ENCODE measurements at regions not wholly inside any gene's neighbourhood (a gene's known extent, or its start where the extent isn't known, plus 50 kb on each side); places are given as distances from the start of the nearest gene placed in this dataset.

GRCh38 chr13:103926118-103926517, 859.9 kb upstream of the SLC10A2 start (continued):
- TF ChIP-seq ZNF148 (tag by site-specific recombination; IDR thresholded peaks at IDR 0.05; ENCODE audit: borderline replicate concordance) (no peak), ZSCAN18 (tag by site-specific recombination; IDR thresholded peaks at IDR 0.05) (no peak), ZNF776 (tag by site-specific recombination; IDR thresholded peaks at IDR 0.05; ENCODE audit: borderline replicate concordance) (no peak)

- Histone ChIP-seq H3K4me3 (ENCODE audit: low read depth, low read length) (no peak overlapping the region), H3K9me3 (ENCODE audit: control insufficient read depth, insufficient read depth, low read depth, low read length) (no peaks in the 10 kb centered on the region), H3K4me1 (ENCODE audit: control insufficient read depth, insufficient read depth, low read length) (no peaks in the 10 kb centered on the region), H3K27ac (ENCODE audit: extremely low read depth, low read depth, low read length) (no peak overlapping the region), H3K36me3 (ENCODE audit: control insufficient read depth in 2 of 2, insufficient read depth in 1 of 2, low read length in 2 of 2) (no peaks in the 10 kb centered on the region)
- no peak for TF ChIP-seq ZNF707 (tag by site-specific recombination; IDR thresholded peaks at IDR 0.05)
- no peak for TF ChIP-seq ZNF155 (tag by site-specific recombination; IDR thresholded peaks at IDR 0.05)
- TF ChIP-seq ZNF76 (tag by site-specific recombination; IDR thresholded peaks at IDR 0.05; ENCODE audit: borderline replicate concordance, low read depth), result no peak
- no peak for TF ChIP-seq ZNF184 (tag by site-specific recombination; IDR thresholded peaks at IDR 0.05)
- no peak for TF ChIP-seq ZNF148 (tag by site-specific recombination; IDR thresholded peaks at IDR 0.05; ENCODE audit: borderline replicate concordance)
- no peak for TF ChIP-seq SALL2 (tag by site-specific recombination; IDR thresholded peaks at IDR 0.05; ENCODE audit: borderline replicate concordance)
- TF ChIP-seq TCF7L2 (IDR thresholded peaks at IDR 0.05; ENCODE audit: borderline replicate concordance, low read depth, low read length), result no peak
- CTCF ChIA-PET, result interaction anchor here (0.7 kb wide), 2 partner anchors 23 to 569 kb away, joined by 3 read pairs; no protein-coding TSS in a partner anchor
- POLR2A ChIA-PET, result no interaction called here
These were observed 842.7 kb upstream of the SLC10A2 start for GRCh38 chr13:103908911-103909310.

- no peak overlapping the region for H3K4me3 ChIP-seq (ENCODE audit: low read depth, low read length)
- TF ChIP-seq ZNF140 (tag by site-specific recombination; IDR thresholded peaks at IDR 0.05) (no peak), ZNF214 (tag by site-specific recombination; IDR thresholded peaks at IDR 0.05; ENCODE audit: borderline replicate concordance) (no peak), ZNF157 (tag by site-specific recombination; IDR thresholded peaks at IDR 0.05) (no peak), ZNF585B (tag by site-specific recombination; IDR thresholded peaks at IDR 0.05) (no peak), ZNF623 (tag by site-specific recombination; IDR thresholded peaks at IDR 0.05) (no peak), ZNF19 (tag by site-specific recombination; IDR thresholded peaks at IDR 0.05; ENCODE audit: low read depth) (no peak)
- no peaks in the 10 kb centered on the region for H3K36me3 ChIP-seq (ENCODE audit: control insufficient read depth in 2 of 2, insufficient read depth in 1 of 2, low read length in 2 of 2)
- POLR2A ChIA-PET, result no interaction called here
- H3K9me3 ChIP-seq (ENCODE audit: control insufficient read depth, insufficient read depth, low read depth, low read length), result no peaks in the 10 kb centered on the region
- CTCF ChIA-PET, result interaction anchor here (0.7 kb wide), 1 partner anchor 24 kb away, joined by 3 read pairs; no protein-coding TSS in a partner anchor
- no peak overlapping the region for H3K27ac ChIP-seq (ENCODE audit: extremely low read depth, low read depth, low read length)
- H3K4me1 ChIP-seq (ENCODE audit: control insufficient read depth, insufficient read depth, low read length), result no peaks in the 10 kb centered on the region
These were observed 842.1 kb upstream of the SLC10A2 start for GRCh38 chr13:103908274-103908673.
